GM23338 (cell line): ENCODE measurements at regions not wholly inside any gene's neighbourhood (a gene's known extent, or its start where the extent isn't known, plus 50 kb on each side); places are given as distances from the start of the nearest gene placed in this dataset.

ENCODE experiments used
- ATAC-seq: fragments of 200-7000 bp; cut with Tn5 transposase; 3 replicates; pipeline ENCODE4 v1.9.1; 2020
- DNase-seq: peaks from one replicate; pipeline ENCODE4 v3.0.0-alpha.2; 2015; ENCODE audit warnings: low spot score
- H2AFZ ChIP-seq: fragments of 200-600 bp; sonication (generic); 2 replicates; pipeline ENCODE4 v1.8.0; 2016; ENCODE audit warnings: antibody characterized with exemption, mild to moderate bottlenecking, moderate library complexity
- H3F3A ChIP-seq: fragments of 200-600 bp; sonication (generic); replicated peaks from 2 replicates; pipeline ENCODE4 v1.8.0; 2017; ENCODE audit warnings: antibody characterized with exemption, mixed run types, low read depth
- H3K27ac ChIP-seq: fragments of 200-600 bp; sonication (generic); 2 replicates; pipeline ENCODE4 v1.6.1; 2016; ENCODE audit warnings: low read depth
- H3K27me3 ChIP-seq: fragments of 200-600 bp; sonication (generic); 2 replicates; pipeline ENCODE4 v1.8.0; 2016; ENCODE audit warnings: mild to moderate bottlenecking, mixed run types, moderate library complexity; ENCODE audit not compliant: insufficient read depth
- H3K36me3 ChIP-seq: fragments of 200-600 bp; sonication (generic); 2 replicates; pipeline ENCODE4 v1.8.0; 2016; ENCODE audit warnings: mild to moderate bottlenecking; ENCODE audit not compliant: insufficient read depth
- H3K4me1 ChIP-seq: fragments of 200-600 bp; sonication (generic); 2 replicates; pipeline ENCODE4 v1.8.0; 2016; ENCODE audit warnings: mild to moderate bottlenecking, moderate library complexity; ENCODE audit not compliant: insufficient read depth
- H3K4me2 ChIP-seq: fragments of 200-600 bp; sonication (generic); 2 replicates; pipeline ENCODE4 v1.7.1; 2017; ENCODE audit warnings: mixed run types
- H3K4me3 ChIP-seq: fragments of 200-600 bp; sonication (generic); 2 replicates; pipeline ENCODE4 v1.6.1; 2016; ENCODE audit warnings: mixed run types
- H3K79me2 ChIP-seq: fragments of 200-600 bp; sonication (generic); replicated peaks from 2 replicates; pipeline ENCODE4 v1.8.0; 2017; ENCODE audit warnings: mild to moderate bottlenecking; ENCODE audit not compliant: insufficient read depth
- H3K9me2 ChIP-seq: fragments of 200-600 bp; sonication (generic); 2 replicates; pipeline ENCODE4 v1.8.0; 2017; ENCODE audit not compliant: insufficient read depth
- H4K20me1 ChIP-seq: fragments of 200-600 bp; sonication (generic); replicated peaks from 2 replicates; pipeline ENCODE4 v1.8.0; 2017; ENCODE audit warnings: mild to moderate bottlenecking; ENCODE audit not compliant: insufficient read depth
- H3K27ac Mint-ChIP-seq: 2 replicates; pipeline ENCODE4 v1.8.0; 2020; ENCODE audit warnings: inconsistent platforms, mild to moderate bottlenecking, moderate library complexity, mixed read lengths
- H3K27me3 Mint-ChIP-seq: 3 replicates; pipeline ENCODE4 v1.8.0; 2022; ENCODE audit warnings: low read depth, mild to moderate bottlenecking, moderate library complexity, mixed read lengths, inconsistent platforms; ENCODE audit not compliant: insufficient read depth, poor library complexity
- H3K36me3 Mint-ChIP-seq: 3 replicates; pipeline ENCODE4 v1.8.0; 2021; ENCODE audit warnings: low read depth, mild to moderate bottlenecking, inconsistent platforms, moderate library complexity, mixed read lengths
- H3K4me1 Mint-ChIP-seq: 3 replicates; pipeline ENCODE4 v1.8.0; 2020; ENCODE audit warnings: mild to moderate bottlenecking, inconsistent platforms, mixed read lengths
- H3K4me3 Mint-ChIP-seq: 3 replicates; pipeline ENCODE4 v1.8.0; 2021; ENCODE audit warnings: moderate library complexity, mild to moderate bottlenecking, inconsistent platforms, mixed read lengths
- H3K9me3 Mint-ChIP-seq: 3 replicates; pipeline ENCODE4 v1.8.0; 2020; ENCODE audit warnings: moderate library complexity, mild to moderate bottlenecking, inconsistent platforms, mixed read lengths
- CREB1 ChIP-seq: fragments of 250-450 bp; sonication (Bioruptor Pico); IDR thresholded peaks from 2 replicates; pipeline ENCODE4 v1.5.0; 2020; ENCODE audit warnings: low read depth, mild to moderate bottlenecking, moderate library complexity
- CTCF ChIP-seq, 2 experiments: fragments of 200-600 bp in 1 of 2; sonication (generic) in 1 of 2; conservative IDR thresholded peaks; 2 replicates each; pipeline versions ENCODE4 v1.5.1 to v1.6.1; 2016 to 2017; ENCODE audit warnings: antibody characterized with exemption in 2 of 2, low read depth in 2 of 2, mild to moderate bottlenecking in 2 of 2, moderate library complexity in 1 of 2
- ETS1 ChIP-seq: IDR thresholded peaks from 2 replicates; pipeline ENCODE4 v1.6.1; 2016; ENCODE audit warnings: antibody characterized with exemption
- EZH2phosphoT487 ChIP-seq: fragments of 200-600 bp; sonication (generic); IDR thresholded peaks from one replicate; pipeline ENCODE4 v1.8.1; 2018; ENCODE audit warnings: antibody characterized with exemption; ENCODE audit not compliant: unreplicated experiment
- NANOG ChIP-seq: IDR thresholded peaks from 2 replicates; pipeline ENCODE4 v1.6.1; 2016; ENCODE audit warnings: antibody characterized with exemption, borderline replicate concordance
- POLR2AphosphoS5 ChIP-seq: IDR thresholded peaks from 2 replicates; pipeline ENCODE4 v1.6.1; 2016; ENCODE audit warnings: antibody characterized with exemption, low read depth
- REST ChIP-seq: IDR thresholded peaks from one replicate; pipeline ENCODE4 v1.6.1; 2018; ENCODE audit warnings: antibody characterized with exemption; ENCODE audit not compliant: unreplicated experiment
- STAT1 ChIP-seq: IDR thresholded peaks from one replicate; pipeline ENCODE4 v1.6.1; 2016; ENCODE audit warnings: antibody characterized with exemption; ENCODE audit not compliant: unreplicated experiment
- ZNF114 ChIP-seq: fragments of 250-450 bp; sonication (Bioruptor Pico); IDR thresholded peaks from 2 replicates; pipeline ENCODE4 v1.5.0; 2020; ENCODE audit warnings: mild to moderate bottlenecking, moderate library complexity
- ZNF462 ChIP-seq: fragments of 250-450 bp; sonication (Bioruptor Pico); IDR thresholded peaks from 2 replicates; pipeline ENCODE4 v1.5.0; 2020; ENCODE audit warnings: mild to moderate bottlenecking, moderate library complexity

DNA sequence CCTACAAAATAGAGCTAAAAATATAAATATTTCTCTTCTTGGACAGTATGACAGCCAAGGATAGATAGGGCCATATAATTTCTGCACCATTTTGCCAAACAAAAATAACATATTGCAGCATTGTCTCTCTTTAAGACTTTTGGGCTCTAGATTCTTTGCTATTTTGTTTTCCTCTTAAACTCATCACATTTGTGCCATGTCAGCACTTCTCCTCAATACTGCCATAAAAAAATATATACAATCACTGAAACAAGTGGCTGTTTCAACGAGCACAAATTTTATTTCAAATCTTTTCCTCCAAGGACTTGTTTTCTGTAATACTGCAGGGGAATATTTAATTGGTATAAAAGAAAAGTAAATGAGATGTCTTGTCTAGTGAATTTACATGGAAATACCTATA lies 1570.0 kb upstream of the NUDT12 start:
- Histone ChIP-seq H3K4me2 (no peak overlapping the region), H4K20me1 (no peaks in the 10 kb centered on the region), H3K4me1 (no peaks in the 10 kb centered on the region), H3K4me3 (no peak overlapping the region), H3K36me3 (no peaks in the 10 kb centered on the region), H2AFZ (no peak overlapping the region), H3K27ac (no peak overlapping the region), H3K79me2 (no peaks in the 10 kb centered on the region), H3K27me3 (no peaks in the 10 kb centered on the region), H3K9me2 (no peaks in the 10 kb centered on the region), H3F3A (no peaks in the 10 kb centered on the region)
- H3K4me1 Mint-ChIP-seq = no peaks in the 10 kb centered on the region
- DNase-seq = no peak
- H3K4me3 Mint-ChIP-seq = no peak overlapping the region
- H3K36me3 Mint-ChIP-seq = no peaks in the 10 kb centered on the region
- H3K27me3 Mint-ChIP-seq = no peaks in the 10 kb centered on the region
- no peak overlapping the region for H3K27ac Mint-ChIP-seq
- no peaks in the 10 kb centered on the region for H3K9me3 Mint-ChIP-seq
- ATAC-seq = no peak
- TF ChIP-seq STAT1 = no peak
- TF ChIP-seq ZNF114 (CRISPR knock-in tag) = no peak
- TF ChIP-seq CTCF (conservative IDR thresholded peaks at IDR 0.05; ENCODE audit: low read depth in 2 of 2) = no peak
- no peak for TF ChIP-seq ZNF462 (CRISPR knock-in tag)
- no peak for TF ChIP-seq NANOG
- TF ChIP-seq CREB1 (CRISPR knock-in tag) = no peak
- TF ChIP-seq REST = no peak
- TF ChIP-seq EZH2phosphoT487 = no peak
- no peak for TF ChIP-seq ETS1
- TF ChIP-seq POLR2AphosphoS5 = no peak
